ENCODE measurements at regions not wholly inside any gene's neighbourhood (a gene's known extent, or its start where the extent isn't known, plus 50 kb on each side); places are given as distances from the start of the nearest gene placed in this dataset.

- Histone ChIP-seq H3K18ac (ENCODE audit: low read length) (no peak overlapping the region), H2AFZ (ENCODE audit: insufficient read depth, low read length, poor library complexity) (no peak overlapping the region), H2BK12ac (ENCODE audit: low read length) (no peak overlapping the region), H4K91ac (ENCODE audit: low read depth, low read length) (no peak overlapping the region), H3K27me3 (ENCODE audit: insufficient read depth, low read length) (no peaks in the 10 kb centered on the region), H3K27ac (ENCODE audit: low read depth, low read length) (no peak overlapping the region), H3K23ac (ENCODE audit: low read length) (no peak overlapping the region), H3K9ac (ENCODE audit: low read length) (no peak overlapping the region), H2AK5ac (ENCODE audit: low read length) (no peak overlapping the region), H3K36me3 (ENCODE audit: control insufficient read depth in 1 of 2, insufficient read depth in 2 of 2, low read length in 2 of 2) (no peaks in the 10 kb centered on the region), H3K4me3 (ENCODE audit: low read depth, low read length) (no peak overlapping the region), H4K12ac (ENCODE audit: low read depth, low read length) (no peak overlapping the region), H3K9me3 (ENCODE audit: insufficient read depth, low read depth, low read length) (no peaks in the 10 kb centered on the region), H3K4ac (ENCODE audit: low read depth, low read length) (no peak overlapping the region), H2BK120ac (ENCODE audit: insufficient read depth, low read length, poor library complexity) (no peak overlapping the region), H4K8ac (ENCODE audit: low read depth, low read length) (no peak overlapping the region), H3K14ac (ENCODE audit: low read length) (no peak overlapping the region), H3K4me2 (ENCODE audit: low read length) (no peak overlapping the region), H3K79me1 (ENCODE audit: low read length) (no peaks in the 10 kb centered on the region), H3K79me2 (ENCODE audit: control insufficient read depth, insufficient read depth, low read length, poor library complexity) (no peaks in the 10 kb centered on the region), H3K4me1 (ENCODE audit: control insufficient read depth in 1 of 2, insufficient read depth in 2 of 2, low read length in 2 of 2) (peaks cover 4% of the 10 kb centered on the region in 2 experiments), H2BK5ac (ENCODE audit: low read depth, low read length, poor library complexity) (no peak overlapping the region)
- WGBS (ENCODE audit: extremely low coverage, insufficient coverage, insufficient read length), result no CpG with 5 or more reads among the region's 4 CpGs
- DNase-seq, result no peak
Measured at GRCh38 chr15:88742161-88742560, 61.1 kb upstream of the ACAN start.

- no peaks in the 10 kb centered on the region for H3K9me3 ChIP-seq (ENCODE audit: insufficient read depth, low read depth, low read length)
- no peaks in the 10 kb centered on the region for H3K36me3 ChIP-seq (ENCODE audit: control insufficient read depth in 1 of 2, insufficient read depth in 2 of 2, low read length in 2 of 2)
- no peak for DNase-seq
- H2BK12ac ChIP-seq (ENCODE audit: low read length), result no peak overlapping the region
- H3K14ac ChIP-seq (ENCODE audit: low read length), result no peak overlapping the region
- WGBS (ENCODE audit: extremely low coverage, insufficient coverage, insufficient read length), result no CpG with 5 or more reads among the region's 7 CpGs
- peaks cover 4% of the 10 kb centered on the region in 2 experiments for H3K4me1 ChIP-seq (ENCODE audit: control insufficient read depth in 1 of 2, insufficient read depth in 2 of 2, low read length in 2 of 2)
- no peak overlapping the region for H2AK5ac ChIP-seq (ENCODE audit: low read length)
- H3K9ac ChIP-seq (ENCODE audit: low read length), result peak overlapping the region; percentile 20
- H3K18ac ChIP-seq (ENCODE audit: low read length), result no peak overlapping the region
- no peak overlapping the region for H2BK5ac ChIP-seq (ENCODE audit: low read depth, low read length, poor library complexity)
- peak overlapping the region; percentile 15 for H3K4me2 ChIP-seq (ENCODE audit: low read length)
- no peak overlapping the region for H2BK120ac ChIP-seq (ENCODE audit: insufficient read depth, low read length, poor library complexity)
- no peak overlapping the region for H4K12ac ChIP-seq (ENCODE audit: low read depth, low read length)
- H3K79me1 ChIP-seq (ENCODE audit: low read length), result no peaks in the 10 kb centered on the region
- no peak overlapping the region for H3K4me3 ChIP-seq (ENCODE audit: low read depth, low read length)
- H4K91ac ChIP-seq (ENCODE audit: low read depth, low read length), result no peak overlapping the region
- H2AFZ ChIP-seq (ENCODE audit: insufficient read depth, low read length, poor library complexity), result no peak overlapping the region
- no peaks in the 10 kb centered on the region for H3K27me3 ChIP-seq (ENCODE audit: insufficient read depth, low read length)
- no peak overlapping the region for H3K27ac ChIP-seq (ENCODE audit: low read depth, low read length)
- H4K8ac ChIP-seq (ENCODE audit: low read depth, low read length), result no peak overlapping the region
- no peak overlapping the region for H3K4ac ChIP-seq (ENCODE audit: low read depth, low read length)
- H3K23ac ChIP-seq (ENCODE audit: low read length), result no peak overlapping the region
- no peaks in the 10 kb centered on the region for H3K79me2 ChIP-seq (ENCODE audit: control insufficient read depth, insufficient read depth, low read length, poor library complexity)
Measured at GRCh38 chr15:88744548-88745020, 58.7 kb upstream of the ACAN start.

DNA sequence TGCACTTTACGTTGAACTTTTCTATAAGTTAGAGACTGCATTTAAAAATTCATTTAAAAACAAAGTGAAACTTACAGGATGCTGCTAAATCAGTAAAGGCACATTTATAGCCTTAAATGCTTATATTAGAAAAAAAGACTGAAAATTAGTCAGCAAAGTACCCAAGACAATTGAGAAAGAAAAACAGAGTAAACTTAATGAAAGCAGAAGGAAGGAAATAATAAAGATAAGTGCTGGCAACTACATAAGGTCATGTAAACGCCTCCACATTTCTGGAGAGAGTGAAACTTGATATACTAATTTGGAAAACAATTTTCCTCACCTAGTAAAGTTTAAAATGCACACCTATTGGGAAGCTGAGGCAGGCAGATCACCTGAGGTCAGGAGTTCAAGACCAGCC, 58.2 kb upstream of the ACAN start:
- DNase-seq, result no peak
- no peak overlapping the region for H3K27ac ChIP-seq (ENCODE audit: low read depth, low read length)
- no peak overlapping the region for H3K4ac ChIP-seq (ENCODE audit: low read depth, low read length)
- no peak overlapping the region for H3K9ac ChIP-seq (ENCODE audit: low read length)
- H4K91ac ChIP-seq (ENCODE audit: low read depth, low read length), result no peak overlapping the region
- H3K14ac ChIP-seq (ENCODE audit: low read length), result no peak overlapping the region
- no peaks in the 10 kb centered on the region for H3K79me2 ChIP-seq (ENCODE audit: control insufficient read depth, insufficient read depth, low read length, poor library complexity)
- no peak overlapping the region for H2BK12ac ChIP-seq (ENCODE audit: low read length)
- H2AK5ac ChIP-seq (ENCODE audit: low read length), result no peak overlapping the region
- no peaks in the 10 kb centered on the region for H3K79me1 ChIP-seq (ENCODE audit: low read length)
- H3K27me3 ChIP-seq (ENCODE audit: insufficient read depth, low read length), result no peaks in the 10 kb centered on the region
- H2AFZ ChIP-seq (ENCODE audit: insufficient read depth, low read length, poor library complexity), result no peak overlapping the region
- no peak overlapping the region for H3K4me2 ChIP-seq (ENCODE audit: low read length)
- H3K23ac ChIP-seq (ENCODE audit: low read length), result no peak overlapping the region
- WGBS (ENCODE audit: extremely low coverage, insufficient coverage, insufficient read length), result no CpG with 5 or more reads among the region's 2 CpGs
- H3K36me3 ChIP-seq (ENCODE audit: control insufficient read depth in 1 of 2, insufficient read depth in 2 of 2, low read length in 2 of 2), result no peaks in the 10 kb centered on the region
- peaks cover 4% of the 10 kb centered on the region in 2 experiments for H3K4me1 ChIP-seq (ENCODE audit: control insufficient read depth in 1 of 2, insufficient read depth in 2 of 2, low read length in 2 of 2)
- no peak overlapping the region for H3K18ac ChIP-seq (ENCODE audit: low read length)
- H2BK120ac ChIP-seq (ENCODE audit: insufficient read depth, low read length, poor library complexity), result no peak overlapping the region
- H2BK5ac ChIP-seq (ENCODE audit: low read depth, low read length, poor library complexity), result no peak overlapping the region
- no peaks in the 10 kb centered on the region for H3K9me3 ChIP-seq (ENCODE audit: insufficient read depth, low read depth, low read length)
- no peak overlapping the region for H4K8ac ChIP-seq (ENCODE audit: low read depth, low read length)
- H4K12ac ChIP-seq (ENCODE audit: low read depth, low read length), result no peak overlapping the region
- H3K4me3 ChIP-seq (ENCODE audit: low read depth, low read length), result no peak overlapping the region

GRCh38 chr15:88745696-88746095, 57.5 kb upstream of the ACAN start:
- WGBS (ENCODE audit: extremely low coverage, insufficient coverage, insufficient read length), result no CpG with 5 or more reads among the region's 2 CpGs

More at GRCh38 chr15:88745696-88746095, 57.5 kb upstream of the ACAN start:
- Histone ChIP-seq H2BK120ac (ENCODE audit: insufficient read depth, low read length, poor library complexity) (no peak overlapping the region), H3K27ac (ENCODE audit: low read depth, low read length) (no peak overlapping the region), H3K79me2 (ENCODE audit: control insufficient read depth, insufficient read depth, low read length, poor library complexity) (no peaks in the 10 kb centered on the region), H3K27me3 (ENCODE audit: insufficient read depth, low read length) (no peaks in the 10 kb centered on the region), H3K4me3 (ENCODE audit: low read depth, low read length) (no peak overlapping the region), H2AK5ac (ENCODE audit: low read length) (no peak overlapping the region), H4K91ac (ENCODE audit: low read depth, low read length) (no peak overlapping the region), H3K79me1 (ENCODE audit: low read length) (no peaks in the 10 kb centered on the region), H2BK5ac (ENCODE audit: low read depth, low read length, poor library complexity) (no peak overlapping the region), H3K36me3 (ENCODE audit: control insufficient read depth in 1 of 2, insufficient read depth in 2 of 2, low read length in 2 of 2) (no peaks in the 10 kb centered on the region), H4K8ac (ENCODE audit: low read depth, low read length) (no peak overlapping the region), H3K9me3 (ENCODE audit: insufficient read depth, low read depth, low read length) (no peaks in the 10 kb centered on the region), H3K4me1 (ENCODE audit: control insufficient read depth in 1 of 2, insufficient read depth in 2 of 2, low read length in 2 of 2) (peaks cover 4% of the 10 kb centered on the region in 2 experiments), H2AFZ (ENCODE audit: insufficient read depth, low read length, poor library complexity) (no peak overlapping the region), H3K4ac (ENCODE audit: low read depth, low read length) (no peak overlapping the region), H3K23ac (ENCODE audit: low read length) (no peak overlapping the region), H3K14ac (ENCODE audit: low read length) (no peak overlapping the region), H3K9ac (ENCODE audit: low read length) (no peak overlapping the region), H3K18ac (ENCODE audit: low read length) (no peak overlapping the region), H2BK12ac (ENCODE audit: low read length) (no peak overlapping the region), H3K4me2 (ENCODE audit: low read length) (no peak overlapping the region), H4K12ac (ENCODE audit: low read depth, low read length) (no peak overlapping the region)
- DNase-seq, result peak in 1 of 2 donors; percentile 17

Measured in trophoblast cell (in vitro differentiated cells and primary cell).